Stimulated activated CD4-positive, alpha-beta T cell treated with anti-CD3 and anti-CD28 coated beads, Interleukin-2, amount 100 ng/mL, for 48 hours (primary cell): ENCODE measurements at regions not wholly inside any gene's neighbourhood (a gene's known extent, or its start where the extent isn't known, plus 50 kb on each side); places are given as distances from the start of the nearest gene placed in this dataset.
"Not testable (repeated sequence)": the region's sequence is repeated elsewhere in the genome, so short reads cannot be mapped to it uniquely, and the experiment has no call there.

ENCODE experiments used
- DNase-seq, 2 donors: peaks; one replicate each; pipeline ENCODE4 v3.0.0-alpha.2; 2020

- DNase-seq: no peak
Observed at GRCh38 chr14:57150449-57150848, 118.3 kb downstream of the EXOC5 start.

DNA sequence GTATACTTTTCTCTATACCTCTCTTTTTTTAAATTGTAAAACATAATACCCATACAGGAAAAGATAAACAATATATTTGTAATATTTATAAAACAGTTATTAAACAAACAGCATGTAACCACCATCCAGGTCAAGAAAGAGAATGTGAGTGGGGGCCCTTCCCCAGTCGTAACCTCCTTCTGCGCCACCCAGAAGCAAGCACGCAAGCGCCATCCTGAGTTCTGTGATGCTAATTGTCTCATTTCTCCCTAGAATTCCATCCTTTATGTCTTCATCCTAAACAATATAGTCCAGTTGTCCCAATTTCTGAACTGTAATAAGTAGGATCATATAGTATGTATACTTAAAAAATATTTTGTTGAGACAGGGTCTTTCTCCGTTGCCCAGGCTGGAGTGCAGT, 129.5 kb downstream of the EXOC5 start:
- no peak for DNase-seq

DNA sequence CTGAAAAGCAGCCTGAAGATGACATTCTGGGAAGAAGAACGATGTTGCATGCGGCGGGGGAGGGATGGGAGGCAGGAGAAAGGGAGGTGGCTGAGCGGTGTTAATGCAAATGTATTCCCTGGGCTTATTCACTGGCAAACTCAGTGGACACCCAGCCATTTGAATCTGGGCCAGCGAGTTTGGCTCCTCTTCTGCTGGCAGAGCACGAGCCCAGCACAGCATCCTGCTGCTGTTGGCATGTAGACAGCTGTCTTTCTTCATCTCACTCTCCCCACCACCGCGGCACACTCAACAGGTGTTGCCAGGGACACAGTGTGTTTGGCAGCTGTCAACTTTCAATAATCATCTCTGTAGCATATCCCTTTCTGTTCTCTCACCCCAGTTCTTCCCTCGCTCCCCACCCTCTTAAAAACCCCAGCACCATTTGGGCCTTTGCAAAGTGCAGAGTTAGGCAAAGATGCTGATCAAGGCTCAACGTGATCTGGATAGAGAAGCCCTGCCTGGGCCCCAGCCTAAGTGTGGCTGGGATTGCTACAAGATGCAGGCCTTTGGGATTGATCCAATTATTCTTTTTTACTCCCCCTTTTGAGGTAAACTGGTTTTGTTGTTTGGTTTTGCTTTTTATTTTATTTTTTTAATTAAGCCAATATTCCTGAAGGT, 131.9 kb downstream of the EXOC5 start:
- DNase-seq: no peak

- not testable (repeated sequence) for DNase-seq
Observed at GRCh38 chr14:57127809-57128208, 140.9 kb downstream of the EXOC5 start.

DNA sequence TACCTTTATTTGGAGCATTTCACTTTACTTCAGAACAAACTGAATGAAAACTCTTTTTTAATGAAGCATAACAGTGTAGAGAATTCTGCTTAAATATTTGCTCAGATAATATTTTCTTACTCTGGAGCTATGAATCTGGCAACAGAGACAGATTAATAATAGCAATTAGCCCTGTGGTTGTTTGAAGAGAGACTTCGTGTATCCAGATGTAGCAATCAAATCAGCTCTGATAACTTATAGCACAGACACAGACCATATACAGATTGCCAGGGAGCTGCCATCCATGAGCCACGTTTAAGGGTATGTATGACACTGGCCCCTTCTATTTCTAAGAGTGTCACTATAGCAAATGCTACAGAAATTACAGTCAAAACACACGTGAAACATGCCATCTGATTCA, 146.6 kb downstream of the EXOC5 start:
- DNase-seq: no peak

DNA sequence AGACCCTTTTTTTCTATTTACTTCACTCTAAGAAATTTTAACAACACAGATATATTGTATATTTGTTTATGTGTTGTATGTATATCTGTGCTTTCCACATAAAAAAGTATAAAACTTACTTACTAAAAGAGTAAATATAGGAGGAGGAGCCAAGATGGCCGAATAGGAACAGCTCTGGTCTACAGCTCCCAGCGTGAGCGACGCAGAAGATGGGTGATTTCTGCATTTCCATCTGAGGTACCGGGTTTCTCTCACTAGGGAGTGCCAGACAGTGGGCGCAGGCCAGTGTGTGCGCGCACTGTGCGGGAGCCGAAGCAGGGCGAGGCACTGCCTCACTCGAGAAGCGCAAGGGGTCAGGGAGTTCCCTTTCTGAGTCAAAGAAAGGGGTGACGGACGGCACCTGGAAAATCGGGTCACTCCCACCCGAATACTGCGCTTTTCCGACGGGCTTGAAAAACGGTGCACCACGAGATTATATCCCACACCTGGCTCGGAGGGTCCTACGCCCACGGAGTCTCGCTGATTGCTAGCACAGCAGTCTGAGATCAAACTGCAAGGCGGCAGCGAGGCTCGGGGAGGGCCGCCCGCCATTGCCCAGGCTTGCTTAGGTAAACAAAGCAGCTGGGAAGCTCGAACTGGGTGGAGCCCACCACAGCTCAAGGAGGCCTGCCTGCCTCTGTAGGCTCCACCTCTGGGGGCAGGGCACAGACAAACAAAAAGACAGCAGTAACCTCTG, 156.5 kb downstream of the EXOC5 start:
- DNase-seq: not testable (repeated sequence)

DNA sequence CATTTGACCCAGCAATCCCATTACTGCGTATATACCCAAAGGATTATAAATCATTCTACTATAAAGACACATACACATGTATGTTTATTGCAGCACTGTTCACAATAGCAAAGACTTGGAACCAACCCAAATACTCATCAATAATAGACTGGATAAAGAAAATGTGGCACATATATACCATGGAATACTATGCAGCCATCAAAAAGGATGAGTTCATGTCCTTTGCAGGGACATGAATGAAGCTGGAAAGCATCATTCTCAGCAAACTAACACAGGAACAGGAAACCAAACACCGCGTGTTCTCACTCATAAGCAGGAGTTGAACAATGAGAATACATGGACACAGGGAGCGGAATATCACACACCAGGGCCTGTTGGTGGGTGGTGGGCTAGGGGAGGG, 158.3 kb downstream of the EXOC5 start:
- DNase-seq: not testable (repeated sequence)

DNA sequence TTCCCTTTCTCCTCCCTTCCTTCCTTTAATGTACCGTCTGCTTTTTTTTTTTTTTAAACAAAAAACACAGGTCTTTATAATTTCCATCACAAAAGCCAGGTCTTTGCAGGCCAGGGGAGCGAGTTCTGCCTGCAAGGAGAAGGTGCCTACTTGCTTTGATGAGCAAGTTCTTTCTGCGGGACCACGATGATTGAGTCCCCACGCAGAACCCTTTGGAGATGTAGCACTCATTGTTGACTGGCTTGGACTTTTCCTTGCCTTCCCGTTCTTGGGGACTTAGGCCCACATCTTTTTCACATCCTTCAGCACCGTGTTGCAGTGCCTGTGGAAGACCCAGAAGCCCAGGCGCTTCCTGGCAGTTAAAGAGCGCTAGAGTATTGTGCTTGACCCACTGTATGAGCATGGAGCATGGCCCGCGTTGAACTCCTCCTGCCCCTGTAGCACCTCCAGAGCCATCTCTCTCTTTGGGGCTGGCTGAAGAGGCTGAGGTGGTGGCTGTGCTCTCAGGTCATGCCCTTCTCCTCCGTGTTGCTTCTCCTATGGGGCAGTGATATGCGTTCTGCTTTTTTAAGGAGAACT, 177.6 kb downstream of the EXOC5 start:
- no peak for DNase-seq

- DNase-seq: no peak
Observed at GRCh38 chr14:57089901-57090300, 178.8 kb downstream of the EXOC5 start.

GRCh38 chr14:57087841-57088240, 180.9 kb downstream of the EXOC5 start:
- DNase-seq: no peak

- no peak for DNase-seq
Observed at GRCh38 chr14:57086271-57087162, 182.2 kb downstream of the EXOC5 start.

DNA sequence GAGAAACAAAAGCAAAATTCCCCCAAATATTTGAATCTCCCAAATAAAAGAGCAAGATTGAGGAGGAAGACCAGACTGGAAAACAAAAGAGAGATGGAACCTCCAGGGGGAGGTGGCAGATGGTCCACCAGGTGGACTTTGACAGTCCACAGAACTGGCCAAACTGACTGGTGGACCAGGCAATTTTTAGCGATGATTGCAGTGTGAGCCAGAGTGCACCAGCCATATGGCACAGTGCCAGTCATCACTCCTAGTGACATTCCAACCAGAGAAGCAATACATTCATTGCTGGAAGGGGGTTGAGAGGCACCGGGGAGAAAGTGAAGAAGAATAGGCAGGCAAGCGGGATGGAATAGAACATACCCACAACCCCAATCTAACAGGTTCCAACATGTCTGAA, 182.9 kb downstream of the EXOC5 start:
- DNase-seq: no peak

GRCh38 chr14:57085043-57085442, 183.7 kb downstream of the EXOC5 start:
- DNase-seq: no peak

DNA sequence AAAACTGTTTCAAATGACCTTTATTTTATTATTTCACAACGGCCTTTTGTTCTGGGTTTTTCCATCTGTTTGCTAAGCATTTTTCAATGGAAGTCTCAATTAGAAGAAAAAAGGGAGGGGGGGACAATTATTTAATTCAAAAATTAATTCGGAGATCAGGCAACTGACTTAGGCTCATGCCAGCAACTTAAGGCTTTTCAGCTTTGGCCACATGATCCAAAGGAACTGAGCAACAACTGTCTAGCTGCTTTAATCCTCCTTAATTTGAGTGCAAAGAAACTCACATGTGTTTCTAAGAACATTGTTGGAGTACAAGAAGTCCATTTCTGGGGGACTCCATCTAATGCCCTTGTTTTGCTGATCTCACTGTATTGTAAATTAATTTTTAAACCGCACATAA, 188.0 kb downstream of the EXOC5 start:
- DNase-seq: no peak

GRCh38 chr14:57078054-57078453, 190.7 kb downstream of the EXOC5 start:
- DNase-seq: no peak

GRCh38 chr14:57073986-57074385, 194.7 kb downstream of the EXOC5 start:
- DNase-seq: no peak

DNA sequence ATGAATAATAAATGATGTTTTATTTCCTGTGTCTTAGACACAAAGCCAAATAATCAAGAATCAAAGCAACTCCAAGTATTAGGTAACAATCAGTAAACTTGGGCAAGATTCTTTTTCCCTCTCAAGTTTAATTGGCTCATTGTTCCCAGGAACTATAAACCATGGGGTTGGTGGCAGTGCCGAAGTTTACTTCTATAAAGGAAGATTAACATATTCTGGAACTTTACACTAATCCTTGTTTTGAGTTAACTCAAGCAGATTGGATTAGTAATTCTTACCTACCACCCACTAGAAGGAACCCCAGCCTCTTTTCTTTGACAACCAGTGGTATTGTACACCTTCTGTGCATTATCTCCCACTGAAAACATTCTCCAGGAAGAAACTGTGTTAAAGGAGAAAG, 197.1 kb downstream of the EXOC5 start:
- no peak for DNase-seq

- no peak for DNase-seq
Observed at GRCh38 chr14:57069702-57070101, 199.0 kb downstream of the EXOC5 start.

- no peak for DNase-seq
Observed at GRCh38 chr14:57068511-57068910, 200.2 kb downstream of the EXOC5 start.

- DNase-seq: peak; percentile 39 to 43
Observed at GRCh38 chr14:57066887-57067513, 201.7 kb downstream of the EXOC5 start.

DNA sequence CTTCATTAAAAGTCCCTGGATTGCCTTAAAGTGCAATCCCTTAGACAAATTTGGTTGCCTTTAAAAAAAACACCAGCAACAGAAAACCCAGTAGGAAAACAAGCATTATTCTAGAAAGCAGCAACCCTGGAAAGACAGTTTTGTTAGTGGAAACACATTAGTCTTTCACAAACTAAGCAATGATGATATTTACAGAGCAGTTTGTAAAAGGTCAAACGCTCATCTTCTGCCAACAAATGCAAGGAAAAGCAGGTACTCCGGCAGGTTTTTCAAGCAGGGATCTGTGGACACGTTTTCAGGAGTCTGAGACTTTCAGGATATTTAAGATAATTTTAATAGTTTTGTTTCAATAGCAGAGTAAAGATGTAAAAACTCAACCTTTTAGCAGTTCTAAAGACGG, 202.2 kb downstream of the EXOC5 start:
- DNase-seq: no peak

GRCh38 chr14:57061009-57061711, 207.5 kb downstream of the EXOC5 start:
- DNase-seq: no peak
